CD14-positive monocyte (primary cell): ENCODE measurements at regions not wholly inside any gene's neighbourhood (a gene's known extent, or its start where the extent isn't known, plus 50 kb on each side); places are given as distances from the start of the nearest gene placed in this dataset.

ENCODE experiments used
- DNase-seq, 3 donors: peaks; one replicate each; pipeline ENCODE4 v3.0.0-alpha.2; 2011 to 2022
- H2AFZ ChIP-seq: 2 replicates; pipeline ENCODE4 v1.6.0; 2012; ENCODE audit warnings: mild to moderate bottlenecking, low read depth, low read length, inconsistent platforms; ENCODE audit not compliant: insufficient read depth, poor library complexity, severe bottlenecking
- H3K27ac ChIP-seq, 2 donors: 1 replicate in 1 of 2; 2 replicates in 1 of 2; pipeline ENCODE4 v1.5.1; 2012 to 2013; ENCODE audit warnings: low read length in 2 of 2, control low read depth in 1 of 2, inconsistent platforms in 1 of 2, low read depth in 1 of 2, mild to moderate bottlenecking in 1 of 2
- H3K27me3 ChIP-seq, 2 donors: one replicate each; pipeline versions ENCODE4 v1.6.0 to v1.6.1; 2011 to 2013; ENCODE audit warnings: low read length in 2 of 2; ENCODE audit not compliant: control insufficient read depth in 2 of 2, insufficient read depth in 2 of 2
- H3K36me3 ChIP-seq, 2 donors: replicated peaks in 1 of 2; 1 replicate in 1 of 2; 2 replicates in 1 of 2; pipeline versions ENCODE4 v1.5.1 to v1.6.1; 2012 to 2013; ENCODE audit warnings: low read length in 2 of 2, control low read depth in 1 of 2, inconsistent platforms in 1 of 2, mild to moderate bottlenecking in 1 of 2; ENCODE audit not compliant: insufficient read depth in 2 of 2, control insufficient read depth in 1 of 2
- H3K4me1 ChIP-seq, 2 donors: 1 replicate in 1 of 2; 2 replicates in 1 of 2; pipeline versions ENCODE4 v1.5.1 to v1.6.1; 2012 to 2013; ENCODE audit warnings: low read length in 2 of 2, control low read depth in 1 of 2, inconsistent platforms in 1 of 2, mild to moderate bottlenecking in 1 of 2, moderate library complexity in 1 of 2; ENCODE audit not compliant: insufficient read depth in 2 of 2, control insufficient read depth in 1 of 2
- H3K4me2 ChIP-seq: replicated peaks from 2 replicates; pipeline ENCODE3; 2012; ENCODE audit warnings: low read length, moderate library complexity, mild to moderate bottlenecking; ENCODE audit not compliant: poor library complexity, severe bottlenecking; ENCODE audit errors: extremely low read depth
- H3K4me3 ChIP-seq, 3 experiments: fragments of 200-600 bp in 1 of 3; sonication (generic) in 1 of 3; replicated peaks in 1 of 3; 1 replicate in 2 of 3; 2 replicates in 1 of 3; pipeline ENCODE4 v1.5.1; 2011 to 2013; ENCODE audit warnings: low read length in 3 of 3, mild to moderate bottlenecking in 3 of 3, control low read depth in 2 of 3, low read depth in 2 of 3, inconsistent platforms in 1 of 3, moderate library complexity in 1 of 3
- H3K79me2 ChIP-seq: 2 replicates; pipeline ENCODE4 v1.6.0; 2012; ENCODE audit warnings: mild to moderate bottlenecking, control low read depth, inconsistent platforms, low read length, moderate library complexity; ENCODE audit not compliant: insufficient read depth
- H3K9ac ChIP-seq: 2 replicates; pipeline ENCODE4 v1.6.0; 2017; ENCODE audit warnings: low read length, mild to moderate bottlenecking; ENCODE audit not compliant: insufficient read depth, poor library complexity, severe bottlenecking
- H3K9me3 ChIP-seq, 2 donors: replicated peaks in 1 of 2; 1 replicate in 1 of 2; 2 replicates in 1 of 2; pipeline versions ENCODE4 v1.5.1 to v1.6.1; 2012 to 2013; ENCODE audit warnings: low read length in 2 of 2, control low read depth in 1 of 2; ENCODE audit not compliant: control insufficient read depth in 1 of 2, insufficient read depth in 1 of 2
- H4K20me1 ChIP-seq: 2 replicates; pipeline ENCODE4 v1.6.0; 2012; ENCODE audit warnings: mild to moderate bottlenecking, low read length, control low read depth, moderate library complexity; ENCODE audit not compliant: insufficient read depth
- H3K27ac Mint-ChIP-seq, 7 donors: one replicate each; pipeline ENCODE4 v1.8.0; 2020; ENCODE audit warnings: mild to moderate bottlenecking in 7 of 7, mixed read lengths in 7 of 7, moderate library complexity in 6 of 7, inconsistent platforms in 2 of 7
- H3K27me3 Mint-ChIP-seq, 3 donors: one replicate each; pipeline ENCODE4 v1.8.0; 2021 to 2022; ENCODE audit warnings: low read depth in 3 of 3, mild to moderate bottlenecking in 3 of 3, mixed read lengths in 3 of 3, moderate library complexity in 3 of 3, inconsistent platforms in 1 of 3
- H3K36me3 Mint-ChIP-seq, 2 donors: one replicate each; pipeline ENCODE4 v1.8.0; 2020; ENCODE audit warnings: mixed read lengths in 2 of 2, inconsistent platforms in 1 of 2, mild to moderate bottlenecking in 1 of 2
- H3K4me1 Mint-ChIP-seq: one replicate; pipeline ENCODE4 v1.8.0; 2020; ENCODE audit warnings: mild to moderate bottlenecking, mixed read lengths
- H3K4me3 Mint-ChIP-seq, 2 donors: one replicate each; pipeline ENCODE4 v1.8.0; 2020; ENCODE audit warnings: mild to moderate bottlenecking in 2 of 2, mixed read lengths in 2 of 2, moderate library complexity in 1 of 2
- H3K9me3 Mint-ChIP-seq, 7 donors: one replicate each; pipeline ENCODE4 v1.8.0; 2020 to 2022; ENCODE audit warnings: mixed read lengths in 7 of 7, mild to moderate bottlenecking in 6 of 7, moderate library complexity in 6 of 7, inconsistent platforms in 2 of 7
- WGBS: methylation state at CpG from one replicate; pipeline ENCODE4 v1.1.5; 2013; ENCODE audit warnings: missing lambda C conversion rate; ENCODE audit not compliant: insufficient coverage; 5-methylcytosine and 5-hydroxymethylcytosine counted together
- intact Hi-C, 2 donors: fragments of 100-400 bp; cut with micrococcal nuclease; formaldehyde crosslinking; loops; one replicate each; pipeline versions ENCODE4 v1.15.0 to v1.15.1; 2023
- TF ChIP-seq, protein P1 (sequence below): fragments of 200-600 bp; IDR thresholded peaks from one replicate; pipeline ENCODE4 v1.8.0; 2022; ENCODE audit warnings: antibody characterized with exemption, mild to moderate bottlenecking

DNA sequence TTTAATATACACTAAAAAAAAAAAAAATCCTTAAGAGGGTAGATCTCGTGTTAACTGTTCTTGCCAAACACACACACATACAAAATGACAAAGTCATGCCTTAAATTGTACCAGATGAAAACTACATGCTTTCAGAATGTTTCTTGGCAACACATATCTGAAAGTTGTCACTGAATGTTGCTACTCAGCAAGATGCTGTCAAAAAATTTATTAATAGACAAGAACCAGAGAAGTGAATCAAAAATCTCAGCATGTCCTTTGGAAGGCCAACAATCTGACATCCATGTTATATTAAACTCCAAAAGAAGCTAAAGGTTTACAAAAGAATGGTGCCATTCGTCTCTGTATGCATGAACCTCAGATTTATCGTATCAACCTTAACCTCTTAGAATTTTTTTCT, 1746.2 kb upstream of the PRR20A start:
- peaks cover 0 to 6% (median 0%) of the 10 kb centered on the region in 7 donors for H3K9me3 Mint-ChIP-seq

DNA sequence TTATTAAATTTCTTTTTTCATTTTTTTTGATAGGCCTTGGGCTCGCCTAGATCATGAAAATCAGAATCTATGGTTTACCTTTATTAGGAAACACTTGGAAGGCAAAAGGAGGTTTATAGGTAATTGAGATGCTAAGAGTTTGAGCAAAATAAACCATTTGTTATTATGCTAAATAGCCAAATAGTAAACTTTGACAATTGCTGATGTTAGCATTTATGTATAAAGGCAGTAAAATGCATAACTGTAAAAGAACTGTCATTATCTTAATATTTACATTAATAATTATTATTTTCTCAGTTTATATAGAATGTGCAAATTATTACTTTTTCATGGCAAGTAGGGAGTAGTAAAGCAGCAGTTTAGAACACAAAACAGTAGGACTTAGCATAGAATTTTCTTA, 1737.8 kb upstream of the PRR20A start:
- Histone ChIP-seq H3K27me3 (no peaks in the 10 kb centered on the region), H4K20me1 (no peaks in the 10 kb centered on the region), H3K9me3 (no peaks in the 10 kb centered on the region), H3K4me1 (no peaks in the 10 kb centered on the region), H3K36me3 (no peaks in the 10 kb centered on the region), H3K79me2 (no peaks in the 10 kb centered on the region), H2AFZ (no peak overlapping the region), H3K4me2 (no peak overlapping the region), H3K27ac (no peak overlapping the region), H3K4me3 (no peak overlapping the region), H3K9ac (no peak overlapping the region)
- H3K27me3 Mint-ChIP-seq, result no peaks in the 10 kb centered on the region
- H3K27ac Mint-ChIP-seq, result no peak overlapping the region
- intact Hi-C loops, result no loop called here
- H3K4me1 Mint-ChIP-seq, result no peaks in the 10 kb centered on the region
- no peaks in the 10 kb centered on the region for H3K36me3 Mint-ChIP-seq
- TF ChIP-seq, protein P1, sequence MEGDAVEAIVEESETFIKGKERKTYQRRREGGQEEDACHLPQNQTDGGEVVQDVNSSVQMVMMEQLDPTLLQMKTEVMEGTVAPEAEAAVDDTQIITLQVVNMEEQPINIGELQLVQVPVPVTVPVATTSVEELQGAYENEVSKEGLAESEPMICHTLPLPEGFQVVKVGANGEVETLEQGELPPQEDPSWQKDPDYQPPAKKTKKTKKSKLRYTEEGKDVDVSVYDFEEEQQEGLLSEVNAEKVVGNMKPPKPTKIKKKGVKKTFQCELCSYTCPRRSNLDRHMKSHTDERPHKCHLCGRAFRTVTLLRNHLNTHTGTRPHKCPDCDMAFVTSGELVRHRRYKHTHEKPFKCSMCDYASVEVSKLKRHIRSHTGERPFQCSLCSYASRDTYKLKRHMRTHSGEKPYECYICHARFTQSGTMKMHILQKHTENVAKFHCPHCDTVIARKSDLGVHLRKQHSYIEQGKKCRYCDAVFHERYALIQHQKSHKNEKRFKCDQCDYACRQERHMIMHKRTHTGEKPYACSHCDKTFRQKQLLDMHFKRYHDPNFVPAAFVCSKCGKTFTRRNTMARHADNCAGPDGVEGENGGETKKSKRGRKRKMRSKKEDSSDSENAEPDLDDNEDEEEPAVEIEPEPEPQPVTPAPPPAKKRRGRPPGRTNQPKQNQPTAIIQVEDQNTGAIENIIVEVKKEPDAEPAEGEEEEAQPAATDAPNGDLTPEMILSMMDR, result no peak
- peaks cover 0 to 2% (median 0%) of the 10 kb centered on the region in 7 donors for H3K9me3 Mint-ChIP-seq
- no peak overlapping the region for H3K4me3 Mint-ChIP-seq
- WGBS, result no CpG with 5 or more reads among the region's 1 CpG
- no peak for DNase-seq

More for the DNA sequence above, 1746.2 kb upstream of the PRR20A start:
- H3K27me3 ChIP-seq, result no peaks in the 10 kb centered on the region
- peaks cover 0 to 10% of the 10 kb centered on the region in 2 donors for H3K9me3 ChIP-seq
- H2AFZ ChIP-seq, result no peak overlapping the region
- H3K4me1 ChIP-seq, result no peaks in the 10 kb centered on the region
- H3K4me2 ChIP-seq, result no peak overlapping the region
- no peaks in the 10 kb centered on the region for H3K27me3 Mint-ChIP-seq
- no peaks in the 10 kb centered on the region for H3K36me3 Mint-ChIP-seq
- H3K36me3 ChIP-seq, result no peaks in the 10 kb centered on the region
- no peak overlapping the region for H3K9ac ChIP-seq
- H3K27ac ChIP-seq, result no peak overlapping the region
- no peaks in the 10 kb centered on the region for H3K4me1 Mint-ChIP-seq
- no peaks in the 10 kb centered on the region for H4K20me1 ChIP-seq
- intact Hi-C loops, result no loop called here
- H3K79me2 ChIP-seq, result no peaks in the 10 kb centered on the region
- H3K4me3 ChIP-seq, result no peak overlapping the region
- TF ChIP-seq, protein P1, result no peak
- no CpG with 5 or more reads among the region's 3 CpGs for WGBS
- DNase-seq, result no peak
- no peak overlapping the region for H3K4me3 Mint-ChIP-seq
- H3K27ac Mint-ChIP-seq, result no peak overlapping the region
